AG20443 (cell line): ENCODE measurements at regions not wholly inside any gene's neighbourhood (a gene's known extent, or its start where the extent isn't known, plus 50 kb on each side); places are given as distances from the start of the nearest gene placed in this dataset.
"Not testable (repeated sequence)": the region's sequence is repeated elsewhere in the genome, so short reads cannot be mapped to it uniquely, and the experiment has no call there.

Source experiments
- DNase-seq: peaks from one replicate; pipeline ENCODE4 v3.0.0; 2012; ENCODE audit warnings: low spot score, mixed read lengths

GRCh38 chr11:13169709-13170108, 107.9 kb upstream of the BMAL1 start:
- peak; percentile 74 for DNase-seq

GRCh38 chr11:13174090-13174489, 103.5 kb upstream of the BMAL1 start:
- no peak for DNase-seq

GRCh38 chr11:13183094-13183825, 94.3 kb upstream of the BMAL1 start:
- DNase-seq, result peak; percentile 53

GRCh38 chr11:13183826-13184196, 93.8 kb upstream of the BMAL1 start:
- no peak for DNase-seq

- DNase-seq, result no peak
These were observed 93.2 kb upstream of the BMAL1 start for GRCh38 chr11:13184295-13184794.

GRCh38 chr11:13188179-13188578, 89.4 kb upstream of the BMAL1 start:
- no peak for DNase-seq

GRCh38 chr11:13189561-13190426, 87.8 kb upstream of the BMAL1 start:
- DNase-seq, result no peak

- no peak for DNase-seq
These were observed 84.0 kb upstream of the BMAL1 start for GRCh38 chr11:13193613-13194012.

GRCh38 chr11:13197374-13197773, 80.2 kb upstream of the BMAL1 start:
- not testable (repeated sequence) for DNase-seq

GRCh38 chr11:13205486-13205885, 72.1 kb upstream of the BMAL1 start:
- no peak for DNase-seq

GRCh38 chr11:13206086-13206640, 71.4 kb upstream of the BMAL1 start:
- DNase-seq, result no peak

GRCh38 chr11:13207270-13207664, 70.3 kb upstream of the BMAL1 start:
- no peak for DNase-seq

- peak; percentile 72 for DNase-seq
These were observed 69.7 kb upstream of the BMAL1 start for GRCh38 chr11:13207665-13208594.

GRCh38 chr11:13208921-13209320, 68.7 kb upstream of the BMAL1 start:
- no peak for DNase-seq

GRCh38 chr11:13209379-13209778, 68.2 kb upstream of the BMAL1 start:
- DNase-seq, result no peak

- DNase-seq, result peak; percentile 67
These were observed 67.2 kb upstream of the BMAL1 start for GRCh38 chr11:13210424-13210823.

GRCh38 chr11:13214276-13214675, 63.3 kb upstream of the BMAL1 start:
- no peak for DNase-seq

- DNase-seq, result peak; percentile 66
These were observed 62.4 kb upstream of the BMAL1 start for GRCh38 chr11:13215149-13215548.

GRCh38 chr11:13216019-13216710, 61.4 kb upstream of the BMAL1 start:
- DNase-seq, result peak; percentile 95

GRCh38 chr11:13216711-13217075, 60.9 kb upstream of the BMAL1 start:
- no peak for DNase-seq

- DNase-seq, result not testable (repeated sequence)
These were observed 58.9 kb upstream of the BMAL1 start for GRCh38 chr11:13218685-13219084.
